Retinal pigment epithelial cell (primary cell): ENCODE measurements at regions not wholly inside any gene's neighbourhood (a gene's known extent, or its start where the extent isn't known, plus 50 kb on each side); places are given as distances from the start of the nearest gene placed in this dataset.
"Not testable (repeated sequence)": the region's sequence is repeated elsewhere in the genome, so short reads cannot be mapped to it uniquely, and the experiment has no call there.

Experiments used
- DNase-seq: peaks from one replicate; pipeline ENCODE4 v3.0.0-alpha.2; 2010; ENCODE audit warnings: low read depth
- H3K4me3 ChIP-seq: 2 replicates; pipeline ENCODE4 v1.5.1; 2011; ENCODE audit warnings: mild to moderate bottlenecking, low read length, control low read depth, moderate library complexity
- CTCF ChIP-seq: conservative IDR thresholded peaks from 2 replicates; pipeline ENCODE4 v1.5.1; 2011; ENCODE audit warnings: low read depth, low read length, control low read depth, inconsistent platforms

GRCh38 chr17:15849054-15849453 is 95.9 kb upstream of the ADORA2B start:
- not testable (repeated sequence) for H3K4me3 ChIP-seq, DNase-seq
- peak; percentile 45 for TF ChIP-seq CTCF

- not testable (repeated sequence) for DNase-seq, H3K4me3 ChIP-seq
These were observed 94.9 kb upstream of the ADORA2B start for GRCh38 chr17:15850071-15850470.

GRCh38 chr17:15850687-15851086 is 94.2 kb upstream of the ADORA2B start:
- DNase-seq, H3K4me3 ChIP-seq: not testable (repeated sequence)

GRCh38 chr17:15852863-15853262 is 92.1 kb upstream of the ADORA2B start:
- H3K4me3 ChIP-seq, DNase-seq: not testable (repeated sequence)

- DNase-seq, H3K4me3 ChIP-seq: not testable (repeated sequence)
These were observed 88.7 kb upstream of the ADORA2B start for GRCh38 chr17:15856191-15856590.

GRCh38 chr17:15856745-15857144 is 88.2 kb upstream of the ADORA2B start:
- not testable (repeated sequence) for DNase-seq

GRCh38 chr17:15858082-15858481 is 86.8 kb upstream of the ADORA2B start:
- not testable (repeated sequence) for H3K4me3 ChIP-seq, DNase-seq

More at GRCh38 chr17:15856745-15857144, 88.2 kb upstream of the ADORA2B start:
- not testable (repeated sequence) for H3K4me3 ChIP-seq

GRCh38 chr17:15860774-15861173 is 84.2 kb upstream of the ADORA2B start:
- not testable (repeated sequence) for H3K4me3 ChIP-seq, DNase-seq

GRCh38 chr17:15864061-15864460 is 80.9 kb upstream of the ADORA2B start:
- DNase-seq, H3K4me3 ChIP-seq: not testable (repeated sequence)

GRCh38 chr17:15864472-15864871 is 80.5 kb upstream of the ADORA2B start:
- not testable (repeated sequence) for H3K4me3 ChIP-seq, DNase-seq

- DNase-seq, H3K4me3 ChIP-seq: not testable (repeated sequence)
These were observed 78.9 kb upstream of the ADORA2B start for GRCh38 chr17:15866015-15866414.

- not testable (repeated sequence) for DNase-seq, H3K4me3 ChIP-seq
These were observed 77.6 kb upstream of the ADORA2B start for GRCh38 chr17:15867331-15867730.

GRCh38 chr17:15869868-15870267 is 75.1 kb upstream of the ADORA2B start:
- not testable (repeated sequence) for DNase-seq, H3K4me3 ChIP-seq

GRCh38 chr17:15872677-15873076 is 72.3 kb upstream of the ADORA2B start:
- H3K4me3 ChIP-seq, DNase-seq: not testable (repeated sequence)

- not testable (repeated sequence) for DNase-seq, H3K4me3 ChIP-seq
These were observed 66.9 kb upstream of the ADORA2B start for GRCh38 chr17:15877882-15878500.
